ENCODE measurements at regions not wholly inside any gene's neighbourhood (a gene's known extent, or its start where the extent isn't known, plus 50 kb on each side); places are given as distances from the start of the nearest gene placed in this dataset.
A peak's percentile ranks its signal among the peaks of the same experiment; 100 is the strongest.
"Not testable (repeated sequence)": the region's sequence is repeated elsewhere in the genome, so short reads cannot be mapped to it uniquely, and the experiment has no call there.

- DNase-seq (ENCODE audit: low spot score): peak; percentile 56
Measured at GRCh38 chr13:111005808-111006505, 91.1 kb upstream of the ANKRD10 start.

- no peak for DNase-seq (ENCODE audit: low spot score)
Measured at GRCh38 chr13:111005364-111005763, 90.5 kb upstream of the ANKRD10 start.

- DNase-seq (ENCODE audit: low spot score): no peak
Measured at GRCh38 chr13:111004444-111004843, 89.6 kb upstream of the ANKRD10 start.

- no peak for DNase-seq (ENCODE audit: low spot score)
Measured at GRCh38 chr13:111001636-111002035, 86.8 kb upstream of the ANKRD10 start.

GRCh38 chr13:110993788-110994187, 78.9 kb upstream of the ANKRD10 start:
- DNase-seq (ENCODE audit: low spot score): no peak

- DNase-seq (ENCODE audit: low spot score): no peak
Measured at GRCh38 chr13:110991991-110992508, 77.2 kb upstream of the ANKRD10 start.

- DNase-seq (ENCODE audit: low spot score): no peak
Measured at GRCh38 chr13:110989331-110989730, 74.5 kb upstream of the ANKRD10 start.

GRCh38 chr13:110985541-110985940, 70.7 kb upstream of the ANKRD10 start:
- DNase-seq (ENCODE audit: low spot score): no peak

GRCh38 chr13:110984798-110985197, 69.9 kb upstream of the ANKRD10 start:
- no peak for DNase-seq (ENCODE audit: low spot score)

GRCh38 chr13:110984381-110984780, 69.5 kb upstream of the ANKRD10 start:
- no peak for DNase-seq (ENCODE audit: low spot score)

GRCh38 chr13:110983241-110983640, 68.4 kb upstream of the ANKRD10 start:
- no peak for DNase-seq (ENCODE audit: low spot score)

GRCh38 chr13:110981379-110981778, 66.5 kb upstream of the ANKRD10 start:
- DNase-seq (ENCODE audit: low spot score): no peak

GRCh38 chr13:110980921-110981320, 66.1 kb upstream of the ANKRD10 start:
- DNase-seq (ENCODE audit: low spot score): no peak

- not testable (repeated sequence) for DNase-seq (ENCODE audit: low spot score)
Measured at GRCh38 chr13:110979149-110979548, 64.3 kb upstream of the ANKRD10 start.

GRCh38 chr13:110978390-110978789, 63.5 kb upstream of the ANKRD10 start:
- DNase-seq (ENCODE audit: low spot score): no peak

GRCh38 chr13:110976785-110977184, 61.9 kb upstream of the ANKRD10 start:
- DNase-seq (ENCODE audit: low spot score): no peak

- no peak for DNase-seq (ENCODE audit: low spot score)
Measured at GRCh38 chr13:110973007-110973700, 58.3 kb upstream of the ANKRD10 start.

- DNase-seq (ENCODE audit: low spot score): no peak
Measured at GRCh38 chr13:110971486-110971885, 56.6 kb upstream of the ANKRD10 start.

- not testable (repeated sequence) for DNase-seq (ENCODE audit: low spot score)
Measured at GRCh38 chr13:110967156-110967855, 52.4 kb upstream of the ANKRD10 start.

GRCh38 chr13:110965755-110966134, 50.9 kb upstream of the ANKRD10 start:
- no peak for DNase-seq (ENCODE audit: low spot score)

- DNase-seq (ENCODE audit: low spot score): no peak
Measured at GRCh38 chr13:110965038-110965754, 50.3 kb upstream of the ANKRD10 start.
